Fibroblast of skin of left quadriceps (primary cell): ENCODE measurements at regions not wholly inside any gene's neighbourhood (a gene's known extent, or its start where the extent isn't known, plus 50 kb on each side); places are given as distances from the start of the nearest gene placed in this dataset.

Experiments used
- DNase-seq, 2 experiments: peaks; one replicate each; pipeline ENCODE4 v3.0.0-alpha.2; 2013; ENCODE audit warnings: low read depth in 2 of 2

GRCh38 chr3:22585504-22585903 is 617.6 kb upstream of the UBE2E2 start:
- DNase-seq: no peak

- no peak for DNase-seq
Measured at GRCh38 chr3:22585911-22586310, 617.2 kb upstream of the UBE2E2 start.

- DNase-seq: no peak
Measured at GRCh38 chr3:22587446-22587845, 615.7 kb upstream of the UBE2E2 start.

GRCh38 chr3:22593638-22594037 is 609.5 kb upstream of the UBE2E2 start:
- no peak for DNase-seq

GRCh38 chr3:22594990-22595389 is 608.1 kb upstream of the UBE2E2 start:
- no peak for DNase-seq

- DNase-seq: no peak
Measured at GRCh38 chr3:22606461-22606860, 596.7 kb upstream of the UBE2E2 start.

- DNase-seq: no peak
Measured at GRCh38 chr3:22606938-22607337, 596.2 kb upstream of the UBE2E2 start.

- DNase-seq: no peak
Measured at GRCh38 chr3:22608093-22608492, 595.0 kb upstream of the UBE2E2 start.

- no peak for DNase-seq
Measured at GRCh38 chr3:22608721-22609120, 594.4 kb upstream of the UBE2E2 start.

GRCh38 chr3:22609139-22609538 is 594.0 kb upstream of the UBE2E2 start:
- DNase-seq: peak in 1 of 2 experiments; percentile 9

GRCh38 chr3:22612927-22613326 is 590.2 kb upstream of the UBE2E2 start:
- DNase-seq: no peak

GRCh38 chr3:22615790-22616189 is 587.3 kb upstream of the UBE2E2 start:
- no peak for DNase-seq

GRCh38 chr3:22617372-22617771 is 585.8 kb upstream of the UBE2E2 start:
- no peak for DNase-seq

GRCh38 chr3:22620498-22620897 is 582.6 kb upstream of the UBE2E2 start:
- DNase-seq: no peak

GRCh38 chr3:22621205-22621809 is 581.8 kb upstream of the UBE2E2 start:
- DNase-seq: no peak

GRCh38 chr3:22627993-22628499 is 575.1 kb upstream of the UBE2E2 start:
- no peak for DNase-seq

GRCh38 chr3:22632536-22632935 is 570.6 kb upstream of the UBE2E2 start:
- DNase-seq: no peak

GRCh38 chr3:22634433-22634832 is 568.7 kb upstream of the UBE2E2 start:
- no peak for DNase-seq

- no peak for DNase-seq
Measured at GRCh38 chr3:22659651-22660475, 543.3 kb upstream of the UBE2E2 start.

- DNase-seq: no peak
Measured at GRCh38 chr3:22660606-22661005, 542.5 kb upstream of the UBE2E2 start.

GRCh38 chr3:22661121-22661700 is 541.9 kb upstream of the UBE2E2 start:
- no peak for DNase-seq

- DNase-seq: no peak
Measured at GRCh38 chr3:22665528-22665927, 537.6 kb upstream of the UBE2E2 start.

GRCh38 chr3:22666736-22667135 is 536.4 kb upstream of the UBE2E2 start:
- DNase-seq: no peak
